Spinal cord (tissue), 10 donors: ENCODE measurements at regions not wholly inside any gene's neighbourhood (a gene's known extent, or its start where the extent isn't known, plus 50 kb on each side); places are given as distances from the start of the nearest gene placed in this dataset. TPM values are rescaled to one million over a fixed set of nuclear protein-coding genes. Genes with fewer than 3 reads are reported as not detected.

Experiments
- DNase-seq, 6 donors: peaks; one replicate each; pipeline versions ENCODE4 v3.0.0 to v3.0.0-alpha.2; 2013 to 2015; ENCODE audit warnings: low spot score in 6 of 6, low read depth in 4 of 6
- H3K27ac ChIP-seq: one replicate; pipeline ENCODE4 v1.5.1; 2013; ENCODE audit warnings: low read depth, low read length, control low read depth
- H3K27me3 ChIP-seq: one replicate; pipeline ENCODE4 v1.6.1; 2013; ENCODE audit warnings: low read length; ENCODE audit not compliant: control insufficient read depth, insufficient read depth
- H3K36me3 ChIP-seq: one replicate; pipeline ENCODE4 v1.6.1; 2013; ENCODE audit warnings: low read length; ENCODE audit not compliant: control insufficient read depth, insufficient read depth
- H3K4me1 ChIP-seq: one replicate; pipeline ENCODE4 v1.6.1; 2013; ENCODE audit warnings: low read length; ENCODE audit not compliant: control insufficient read depth, insufficient read depth
- H3K4me3 ChIP-seq: one replicate; pipeline ENCODE4 v1.5.1; 2013; ENCODE audit warnings: low read depth, low read length, control low read depth
- H3K9me3 ChIP-seq: one replicate; pipeline ENCODE4 v1.6.1; 2013; ENCODE audit warnings: low read length; ENCODE audit not compliant: control insufficient read depth, insufficient read depth
- WGBS: methylation state at CpG from one replicate; pipeline ENCODE4 v1.1.5; 2013; ENCODE audit warnings: missing lambda C conversion rate; ENCODE audit not compliant: insufficient coverage; 5-methylcytosine and 5-hydroxymethylcytosine counted together
- small RNA-seq: library from RNA; depleted of rRNA; stranded (forward); fragments of <200 nt; gene quantifications from one replicate; pipeline ENCODE3, GENCODE V24; 2014; ENCODE audit warnings: low replicate concordance
- donor health status: healthy.

DNA sequence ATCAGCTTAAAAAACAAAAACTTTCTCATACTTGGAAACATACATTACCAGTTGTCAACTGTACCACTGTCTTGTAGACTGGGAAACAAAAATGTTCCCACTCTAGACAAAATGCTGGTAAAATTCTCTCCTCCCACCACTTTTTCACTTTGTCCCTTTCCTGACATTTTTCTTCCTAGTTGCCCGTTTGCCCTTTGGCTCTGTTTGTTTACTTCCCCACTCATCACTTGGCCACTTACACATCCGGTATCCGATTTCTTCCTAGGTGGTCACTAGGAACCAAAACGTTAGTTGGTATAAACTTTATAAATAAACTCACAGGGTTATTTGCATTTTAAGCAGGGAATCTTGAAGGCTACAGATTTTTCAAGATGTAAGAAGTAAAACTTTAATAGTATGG is 84.9 kb downstream of the METTL4 start:
- Histone ChIP-seq H3K4me3 (no peak overlapping the region), H3K4me1 (no peaks in the 10 kb centered on the region), H3K27ac (no peak overlapping the region), H3K27me3 (no peaks in the 10 kb centered on the region), H3K36me3 (no peaks in the 10 kb centered on the region), H3K9me3 (no peaks in the 10 kb centered on the region)
- 40% methylated on average over 1 of the region's 4 CpGs for WGBS
- no peak for DNase-seq

Small RNA genes in the stretch of these regions (small RNA-seq; reads per million reads assigned to genes)
- gene AP005119.1 (not detected), gene COX6CP3 (not detected), gene RN7SKP72 (not detected)
